ENCODE measurements at regions not wholly inside any gene's neighbourhood (a gene's known extent, or its start where the extent isn't known, plus 50 kb on each side); places are given as distances from the start of the nearest gene placed in this dataset.

- no peaks in the 10 kb centered on the region for H3K27me3 ChIP-seq (ENCODE audit: insufficient read depth, low read length)
- H3K4me1 ChIP-seq (ENCODE audit: insufficient read depth, low read length): no peaks in the 10 kb centered on the region
- no peak overlapping the region for H3K4me3 ChIP-seq (ENCODE audit: low read length)
- H3K9me3 ChIP-seq (ENCODE audit: insufficient read depth, low read depth, low read length): no peaks in the 10 kb centered on the region
- H3K9ac ChIP-seq (ENCODE audit: low read depth, low read length): no peak overlapping the region
- no peaks in the 10 kb centered on the region for H3K36me3 ChIP-seq (ENCODE audit: insufficient read depth, low read depth, low read length)
- no peak overlapping the region for H3K27ac ChIP-seq (ENCODE audit: low read length)
Observed at GRCh38 chr14:58882577-58883018, 244.8 kb downstream of the DACT1 start.

GRCh38 chr14:58884442-58884841 lies 246.7 kb downstream of the DACT1 start:
- H3K9me3 ChIP-seq (ENCODE audit: insufficient read depth, low read depth, low read length): no peaks in the 10 kb centered on the region
- H3K36me3 ChIP-seq (ENCODE audit: insufficient read depth, low read depth, low read length): no peaks in the 10 kb centered on the region
- no peak overlapping the region for H3K9ac ChIP-seq (ENCODE audit: low read depth, low read length)
- no peaks in the 10 kb centered on the region for H3K27me3 ChIP-seq (ENCODE audit: insufficient read depth, low read length)
- no peaks in the 10 kb centered on the region for H3K4me1 ChIP-seq (ENCODE audit: insufficient read depth, low read length)
- H3K4me3 ChIP-seq (ENCODE audit: low read length): no peak overlapping the region
- no peak overlapping the region for H3K27ac ChIP-seq (ENCODE audit: low read length)

DNA sequence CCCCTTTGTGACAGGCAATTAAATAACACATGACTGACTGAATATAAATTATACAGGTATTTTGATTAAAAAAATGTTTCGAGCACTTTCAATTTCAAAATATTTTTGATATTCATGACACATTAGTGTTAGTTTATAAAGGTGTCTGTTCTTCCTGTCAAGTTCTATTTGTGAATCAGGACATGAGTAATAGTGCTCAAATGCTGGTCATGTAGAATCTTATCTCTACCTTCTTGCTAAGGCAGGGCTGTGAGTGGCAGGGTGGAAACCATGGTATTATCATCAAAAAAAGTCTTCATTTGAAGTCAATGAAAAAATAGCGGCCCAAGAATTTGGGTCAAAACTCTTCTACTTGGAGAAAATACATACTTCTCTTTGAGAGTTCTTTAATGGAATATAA lies 250.2 kb downstream of the DACT1 start:
- no peaks in the 10 kb centered on the region for H3K36me3 ChIP-seq (ENCODE audit: insufficient read depth, low read depth, low read length)
- H3K27ac ChIP-seq (ENCODE audit: low read length): no peak overlapping the region
- H3K27me3 ChIP-seq (ENCODE audit: insufficient read depth, low read length): no peaks in the 10 kb centered on the region
- H3K4me1 ChIP-seq (ENCODE audit: insufficient read depth, low read length): no peaks in the 10 kb centered on the region
- H3K9ac ChIP-seq (ENCODE audit: low read depth, low read length): no peak overlapping the region
- H3K4me3 ChIP-seq (ENCODE audit: low read length): no peak overlapping the region
- no peaks in the 10 kb centered on the region for H3K9me3 ChIP-seq (ENCODE audit: insufficient read depth, low read depth, low read length)

DNA sequence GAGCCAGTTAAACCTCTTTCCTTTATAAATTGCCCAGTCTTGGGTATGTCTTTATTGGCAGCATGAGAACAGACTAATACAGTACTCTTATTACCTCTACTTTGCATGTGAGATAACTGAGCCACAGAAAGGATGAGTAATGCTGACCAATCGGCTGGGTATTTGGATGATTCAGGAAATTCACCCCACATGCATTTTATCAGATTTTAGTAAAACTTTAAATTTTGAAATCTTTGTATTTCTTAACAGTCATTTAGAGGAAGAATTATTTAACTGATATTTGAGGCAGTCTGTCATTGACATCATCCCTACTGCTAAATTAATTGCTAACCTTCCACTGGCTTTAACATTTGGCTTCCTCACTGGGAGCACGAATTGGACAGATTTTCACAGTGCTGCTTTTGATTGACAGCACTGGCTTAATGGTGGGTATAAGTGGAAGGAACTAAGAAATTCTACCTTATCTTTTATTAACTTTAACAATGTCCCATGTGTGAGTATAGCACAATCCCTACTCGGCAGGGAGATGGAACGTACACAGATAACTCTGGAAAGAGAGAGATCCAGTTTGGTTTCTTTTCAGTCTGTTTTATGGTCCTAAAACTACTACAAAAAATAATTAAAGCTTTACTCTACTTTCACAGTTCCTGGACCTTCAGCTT lies 261.0 kb downstream of the DACT1 start:
- Histone ChIP-seq H3K9me3 (ENCODE audit: insufficient read depth, low read depth, low read length) (no peaks in the 10 kb centered on the region), H3K9ac (ENCODE audit: low read depth, low read length) (no peak overlapping the region), H3K4me1 (ENCODE audit: insufficient read depth, low read length) (no peaks in the 10 kb centered on the region), H3K27ac (ENCODE audit: low read length) (no peak overlapping the region), H3K4me3 (ENCODE audit: low read length) (no peak overlapping the region), H3K36me3 (ENCODE audit: insufficient read depth, low read depth, low read length) (no peaks in the 10 kb centered on the region), H3K27me3 (ENCODE audit: insufficient read depth, low read length) (no peaks in the 10 kb centered on the region)

DNA sequence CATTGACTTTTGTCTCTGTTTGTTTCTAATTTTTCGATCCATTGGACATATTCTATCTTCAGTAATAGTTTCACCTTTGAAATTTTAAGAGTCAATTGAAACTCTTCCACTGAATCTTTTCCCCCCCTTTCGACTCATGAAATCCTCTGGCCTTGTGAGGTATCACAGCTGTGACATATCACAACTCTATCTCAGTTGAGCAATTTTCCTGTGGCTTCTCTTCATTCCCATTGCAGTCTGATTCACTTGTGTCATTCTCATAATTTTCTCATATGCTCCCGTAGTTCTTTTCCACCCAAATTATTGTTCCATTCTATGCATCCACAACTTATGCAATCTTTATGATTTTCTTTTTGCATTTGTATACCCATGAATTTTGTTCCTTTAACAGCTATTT lies 261.6 kb downstream of the DACT1 start:
- H3K9me3 ChIP-seq (ENCODE audit: insufficient read depth, low read depth, low read length): no peaks in the 10 kb centered on the region
- H3K27me3 ChIP-seq (ENCODE audit: insufficient read depth, low read length): no peaks in the 10 kb centered on the region
- no peak overlapping the region for H3K27ac ChIP-seq (ENCODE audit: low read length)
- H3K4me1 ChIP-seq (ENCODE audit: insufficient read depth, low read length): no peaks in the 10 kb centered on the region
- no peak overlapping the region for H3K9ac ChIP-seq (ENCODE audit: low read depth, low read length)
- no peak overlapping the region for H3K4me3 ChIP-seq (ENCODE audit: low read length)
- H3K36me3 ChIP-seq (ENCODE audit: insufficient read depth, low read depth, low read length): no peaks in the 10 kb centered on the region

- H3K27ac ChIP-seq (ENCODE audit: low read length): no peak overlapping the region
Observed at GRCh38 chr14:58901826-58902225, 264.1 kb downstream of the DACT1 start.

GRCh38 chr14:58904776-58905175 lies 267.0 kb downstream of the DACT1 start:
- no peaks in the 10 kb centered on the region for H3K27me3 ChIP-seq (ENCODE audit: insufficient read depth, low read length)
- H3K4me3 ChIP-seq (ENCODE audit: low read length): no peak overlapping the region
- H3K9ac ChIP-seq (ENCODE audit: low read depth, low read length): no peak overlapping the region
- no peaks in the 10 kb centered on the region for H3K36me3 ChIP-seq (ENCODE audit: insufficient read depth, low read depth, low read length)
- H3K4me1 ChIP-seq (ENCODE audit: insufficient read depth, low read length): no peaks in the 10 kb centered on the region
- H3K9me3 ChIP-seq (ENCODE audit: insufficient read depth, low read depth, low read length): no peaks in the 10 kb centered on the region
- no peak overlapping the region for H3K27ac ChIP-seq (ENCODE audit: low read length)

More at GRCh38 chr14:58901826-58902225, 264.1 kb downstream of the DACT1 start:
- H3K36me3 ChIP-seq (ENCODE audit: insufficient read depth, low read depth, low read length): no peaks in the 10 kb centered on the region
- H3K9ac ChIP-seq (ENCODE audit: low read depth, low read length): no peak overlapping the region
- no peaks in the 10 kb centered on the region for H3K4me1 ChIP-seq (ENCODE audit: insufficient read depth, low read length)
- no peak overlapping the region for H3K4me3 ChIP-seq (ENCODE audit: low read length)
- H3K27me3 ChIP-seq (ENCODE audit: insufficient read depth, low read length): no peaks in the 10 kb centered on the region
- H3K9me3 ChIP-seq (ENCODE audit: insufficient read depth, low read depth, low read length): no peaks in the 10 kb centered on the region

DNA sequence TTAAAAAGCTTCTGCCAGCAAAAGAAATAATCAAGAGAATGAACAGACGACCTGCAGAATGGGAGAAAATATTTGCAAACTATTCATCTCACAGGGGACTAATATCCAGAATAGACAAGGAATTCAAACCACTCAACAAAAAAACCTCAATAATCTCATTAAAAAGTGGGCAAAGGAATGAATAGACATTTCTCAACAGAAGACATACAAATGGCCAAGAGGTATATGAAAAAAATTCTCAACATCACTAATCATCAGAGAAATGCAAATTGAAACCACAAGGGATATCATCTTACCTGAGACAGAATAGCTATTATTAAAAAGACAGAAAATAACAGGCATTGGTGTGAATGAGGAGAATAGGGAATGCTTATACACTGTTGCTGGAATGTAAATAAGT lies 270.0 kb downstream of the DACT1 start:
- Histone ChIP-seq H3K4me1 (ENCODE audit: insufficient read depth, low read length) (no peaks in the 10 kb centered on the region), H3K4me3 (ENCODE audit: low read length) (no peak overlapping the region), H3K9ac (ENCODE audit: low read depth, low read length) (no peak overlapping the region), H3K27ac (ENCODE audit: low read length) (no peak overlapping the region), H3K9me3 (ENCODE audit: insufficient read depth, low read depth, low read length) (no peaks in the 10 kb centered on the region), H3K36me3 (ENCODE audit: insufficient read depth, low read depth, low read length) (no peaks in the 10 kb centered on the region), H3K27me3 (ENCODE audit: insufficient read depth, low read length) (no peaks in the 10 kb centered on the region)

DNA sequence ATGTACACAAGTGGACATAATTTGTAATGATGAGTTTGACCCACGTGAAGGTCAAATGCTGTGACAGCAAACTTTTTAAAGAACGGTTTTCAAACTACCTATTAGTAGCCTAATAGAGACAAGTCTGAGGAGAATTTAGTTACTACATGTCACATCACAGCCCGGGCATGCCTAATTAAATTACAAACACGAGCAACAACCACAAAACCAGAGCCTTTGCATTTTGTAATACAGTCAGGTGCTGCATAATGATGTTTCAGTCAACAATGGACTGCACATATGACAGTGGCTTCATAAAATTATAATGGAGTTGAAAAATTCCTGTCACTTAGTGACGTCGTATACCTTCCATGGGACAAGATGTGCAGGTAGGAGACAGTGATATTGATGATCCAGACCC lies 274.5 kb downstream of the DACT1 start:
- Histone ChIP-seq H3K27ac (ENCODE audit: low read length) (no peak overlapping the region), H3K4me1 (ENCODE audit: insufficient read depth, low read length) (no peaks in the 10 kb centered on the region), H3K9me3 (ENCODE audit: insufficient read depth, low read depth, low read length) (no peaks in the 10 kb centered on the region), H3K36me3 (ENCODE audit: insufficient read depth, low read depth, low read length) (no peaks in the 10 kb centered on the region), H3K27me3 (ENCODE audit: insufficient read depth, low read length) (no peaks in the 10 kb centered on the region), H3K9ac (ENCODE audit: low read depth, low read length) (no peak overlapping the region), H3K4me3 (ENCODE audit: low read length) (no peak overlapping the region)

DNA sequence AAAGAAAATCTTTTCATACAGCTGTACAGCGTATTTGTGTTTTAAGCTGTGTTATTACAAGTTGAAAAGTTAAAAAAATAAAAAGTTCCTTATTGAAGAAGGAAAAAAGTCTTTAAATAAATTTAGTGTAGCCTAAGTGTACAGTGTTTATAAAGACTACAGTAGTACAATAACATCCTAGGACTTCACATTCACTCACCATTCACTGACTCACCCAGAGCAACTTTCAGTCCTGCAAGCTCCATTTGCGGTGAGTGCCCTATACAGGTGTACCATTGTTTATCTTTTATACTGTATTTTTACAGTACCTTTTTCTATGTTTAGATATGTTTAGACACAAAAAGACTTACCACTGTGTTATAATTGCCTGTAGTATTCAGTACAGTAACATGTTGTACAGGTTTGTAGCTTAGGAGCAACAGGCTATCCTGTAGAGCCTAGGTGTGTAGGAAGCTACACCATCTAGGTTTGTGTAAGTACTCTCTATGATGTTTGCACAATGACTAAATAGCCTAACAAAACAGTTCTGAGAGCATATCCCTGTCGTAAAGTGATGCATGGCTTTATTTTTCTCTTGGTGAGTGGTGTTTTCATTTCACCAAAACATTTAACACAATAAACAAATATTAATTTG lies 275.2 kb downstream of the DACT1 start:
- no peaks in the 10 kb centered on the region for H3K4me1 ChIP-seq (ENCODE audit: insufficient read depth, low read length)

GRCh38 chr14:58914279-58914855 lies 274.1 kb upstream of the DAAM1 start:
- Histone ChIP-seq H3K27ac (ENCODE audit: low read length) (no peak overlapping the region), H3K9me3 (ENCODE audit: insufficient read depth, low read depth, low read length) (no peaks in the 10 kb centered on the region), H3K36me3 (ENCODE audit: insufficient read depth, low read depth, low read length) (no peaks in the 10 kb centered on the region), H3K4me1 (ENCODE audit: insufficient read depth, low read length) (no peaks in the 10 kb centered on the region; the same call in 1 of the 2 replicates), H3K4me3 (ENCODE audit: low read length) (no peak overlapping the region), H3K27me3 (ENCODE audit: insufficient read depth, low read length) (no peaks in the 10 kb centered on the region), H3K9ac (ENCODE audit: low read depth, low read length) (no peak overlapping the region)

More for the DNA sequence above, 275.2 kb downstream of the DACT1 start:
- H3K27ac ChIP-seq (ENCODE audit: low read length): no peak overlapping the region
- no peak overlapping the region for H3K4me3 ChIP-seq (ENCODE audit: low read length)
- no peaks in the 10 kb centered on the region for H3K36me3 ChIP-seq (ENCODE audit: insufficient read depth, low read depth, low read length)
- no peaks in the 10 kb centered on the region for H3K27me3 ChIP-seq (ENCODE audit: insufficient read depth, low read length)
- H3K9ac ChIP-seq (ENCODE audit: low read depth, low read length): no peak overlapping the region
- H3K9me3 ChIP-seq (ENCODE audit: insufficient read depth, low read depth, low read length): no peaks in the 10 kb centered on the region

GRCh38 chr14:58915646-58916045 lies 272.8 kb upstream of the DAAM1 start:
- H3K9ac ChIP-seq (ENCODE audit: low read depth, low read length): no peak overlapping the region
- no peaks in the 10 kb centered on the region for H3K27me3 ChIP-seq (ENCODE audit: insufficient read depth, low read length)
- H3K9me3 ChIP-seq (ENCODE audit: insufficient read depth, low read depth, low read length): no peaks in the 10 kb centered on the region
- no peak overlapping the region for H3K4me3 ChIP-seq (ENCODE audit: low read length)
- H3K4me1 ChIP-seq (ENCODE audit: insufficient read depth, low read length): no peaks in the 10 kb centered on the region; the same call in 1 of the 2 replicates
- no peak overlapping the region for H3K27ac ChIP-seq (ENCODE audit: low read length)
- H3K36me3 ChIP-seq (ENCODE audit: insufficient read depth, low read depth, low read length): no peaks in the 10 kb centered on the region
